ENCODE measurements at regions not wholly inside any gene's neighbourhood (a gene's known extent, or its start where the extent isn't known, plus 50 kb on each side); places are given as distances from the start of the nearest gene placed in this dataset.
"Not testable (repeated sequence)": the region's sequence is repeated elsewhere in the genome, so short reads cannot be mapped to it uniquely, and the experiment has no call there.

- peaks cover 2% of the 10 kb centered on the region for H3K36me3 Mint-ChIP-seq (ENCODE audit: insufficient read depth)
- peaks cover 18 to 27% of the 10 kb centered on the region in 2 donors for H3K9me3 Mint-ChIP-seq
- no peaks in the 10 kb centered on the region for H3K4me1 Mint-ChIP-seq (ENCODE audit: low read depth in 2 of 2)
- DNase-seq = no peak
- no peak overlapping the region for H3K27ac Mint-ChIP-seq
- no peak overlapping the region for H3K4me3 Mint-ChIP-seq
- no peaks in the 10 kb centered on the region for H3K27me3 Mint-ChIP-seq
- ATAC-seq (replicated peaks) = no peak
Observed at GRCh38 chr5:162637481-162637880, 569.9 kb downstream of the GABRG2 start.

- ATAC-seq (replicated peaks) (no peak), DNase-seq (no peak)
- no peak overlapping the region for H3K27ac Mint-ChIP-seq
- H3K36me3 Mint-ChIP-seq (ENCODE audit: insufficient read depth) = peaks cover 2% of the 10 kb centered on the region
- no peak overlapping the region for H3K4me3 Mint-ChIP-seq
- no peaks in the 10 kb centered on the region for H3K4me1 Mint-ChIP-seq (ENCODE audit: low read depth in 2 of 2)
- peaks cover 18 to 31% of the 10 kb centered on the region in 2 donors for H3K9me3 Mint-ChIP-seq
- no peaks in the 10 kb centered on the region for H3K27me3 Mint-ChIP-seq
Observed at GRCh38 chr5:162638849-162639248, 571.3 kb downstream of the GABRG2 start.

GRCh38 chr5:162641142-162641813, 573.7 kb downstream of the GABRG2 start:
- DNase-seq = no peak
- Mint-ChIP-seq H3K9me3 (peaks cover 13 to 19% of the 10 kb centered on the region in 2 donors), H3K27ac (no peak overlapping the region), H3K36me3 (ENCODE audit: insufficient read depth) (no peaks in the 10 kb centered on the region), H3K4me3 (no peak overlapping the region), H3K4me1 (ENCODE audit: low read depth in 2 of 2) (no peaks in the 10 kb centered on the region), H3K27me3 (no peaks in the 10 kb centered on the region)
- no peak for ATAC-seq (replicated peaks)

- H3K4me1 Mint-ChIP-seq (ENCODE audit: low read depth in 2 of 2) = no peaks in the 10 kb centered on the region
- ATAC-seq (replicated peaks) (no peak), DNase-seq (no peak)
- H3K27me3 Mint-ChIP-seq = no peaks in the 10 kb centered on the region
- peaks cover 8 to 9% of the 10 kb centered on the region in 2 donors for H3K9me3 Mint-ChIP-seq
- H3K27ac Mint-ChIP-seq = no peak overlapping the region
- H3K36me3 Mint-ChIP-seq (ENCODE audit: insufficient read depth) = no peaks in the 10 kb centered on the region
- no peak overlapping the region for H3K4me3 Mint-ChIP-seq
Observed at GRCh38 chr5:162654661-162655405, 587.3 kb downstream of the GABRG2 start.

GRCh38 chr5:162657076-162657475, 589.5 kb downstream of the GABRG2 start:
- Mint-ChIP-seq H3K27ac (no peak overlapping the region), H3K36me3 (ENCODE audit: insufficient read depth) (no peaks in the 10 kb centered on the region), H3K27me3 (no peaks in the 10 kb centered on the region), H3K4me3 (no peak overlapping the region), H3K4me1 (ENCODE audit: low read depth in 2 of 2) (no peaks in the 10 kb centered on the region), H3K9me3 (peaks cover 0 to 6% of the 10 kb centered on the region in 2 donors)
- DNase-seq (no peak), ATAC-seq (replicated peaks) (no peak)

- H3K36me3 Mint-ChIP-seq (ENCODE audit: insufficient read depth) = no peaks in the 10 kb centered on the region
- no peak for DNase-seq
- peaks cover 3 to 5% of the 10 kb centered on the region in 2 donors for H3K9me3 Mint-ChIP-seq
Observed at GRCh38 chr5:162664846-162665245, 597.3 kb downstream of the GABRG2 start.

GRCh38 chr5:162668926-162669325, 601.4 kb downstream of the GABRG2 start:
- H3K27me3 Mint-ChIP-seq = no peaks in the 10 kb centered on the region
- peaks cover 4 to 5% of the 10 kb centered on the region in 2 donors for H3K9me3 Mint-ChIP-seq
- no peaks in the 10 kb centered on the region for H3K4me1 Mint-ChIP-seq (ENCODE audit: low read depth in 2 of 2)
- H3K27ac Mint-ChIP-seq = no peak overlapping the region
- ATAC-seq (replicated peaks) (no peak), DNase-seq (no peak)
- no peak overlapping the region for H3K4me3 Mint-ChIP-seq
- H3K36me3 Mint-ChIP-seq (ENCODE audit: insufficient read depth) = no peaks in the 10 kb centered on the region

More at GRCh38 chr5:162664846-162665245, 597.3 kb downstream of the GABRG2 start:
- no peak overlapping the region for H3K4me3 Mint-ChIP-seq
- no peak overlapping the region for H3K27ac Mint-ChIP-seq
- no peaks in the 10 kb centered on the region for H3K27me3 Mint-ChIP-seq
- no peaks in the 10 kb centered on the region for H3K4me1 Mint-ChIP-seq (ENCODE audit: low read depth in 2 of 2)
- ATAC-seq (replicated peaks) = no peak

- Mint-ChIP-seq H3K27ac (no peak overlapping the region), H3K4me3 (no peak overlapping the region), H3K4me1 (ENCODE audit: low read depth in 2 of 2) (no peaks in the 10 kb centered on the region), H3K27me3 (no peaks in the 10 kb centered on the region), H3K36me3 (ENCODE audit: insufficient read depth) (no peaks in the 10 kb centered on the region), H3K9me3 (peaks cover 4 to 9% of the 10 kb centered on the region in 2 donors)
- ATAC-seq (replicated peaks) (no peak), DNase-seq (no peak)
Observed at GRCh38 chr5:162672061-162672460, 604.5 kb downstream of the GABRG2 start.

- H3K27me3 Mint-ChIP-seq = no peaks in the 10 kb centered on the region
- ATAC-seq (replicated peaks) (no peak), DNase-seq (no peak)
- no peak overlapping the region for H3K27ac Mint-ChIP-seq
- H3K36me3 Mint-ChIP-seq (ENCODE audit: insufficient read depth) = no peaks in the 10 kb centered on the region
- no peak overlapping the region for H3K4me3 Mint-ChIP-seq
- no peaks in the 10 kb centered on the region for H3K4me1 Mint-ChIP-seq (ENCODE audit: low read depth in 2 of 2)
- H3K9me3 Mint-ChIP-seq = peaks cover 20 to 24% of the 10 kb centered on the region in 2 donors
Observed at GRCh38 chr5:162683284-162683683, 615.7 kb downstream of the GABRG2 start.

- H3K36me3 Mint-ChIP-seq (ENCODE audit: insufficient read depth) = no peaks in the 10 kb centered on the region
Observed at GRCh38 chr5:162684145-162684544, 616.6 kb downstream of the GABRG2 start.

GRCh38 chr5:162685302-162685701, 617.7 kb downstream of the GABRG2 start:
- no peak overlapping the region for H3K4me3 Mint-ChIP-seq
- H3K4me1 Mint-ChIP-seq (ENCODE audit: low read depth in 2 of 2) = no peaks in the 10 kb centered on the region

More at GRCh38 chr5:162684145-162684544, 616.6 kb downstream of the GABRG2 start:
- no peak for ATAC-seq (replicated peaks)
- H3K27ac Mint-ChIP-seq = no peak overlapping the region
- H3K4me3 Mint-ChIP-seq = no peak overlapping the region
- H3K27me3 Mint-ChIP-seq = no peaks in the 10 kb centered on the region
- no peaks in the 10 kb centered on the region for H3K4me1 Mint-ChIP-seq (ENCODE audit: low read depth in 2 of 2)
- DNase-seq = no peak
- H3K9me3 Mint-ChIP-seq = peaks cover 23 to 24% of the 10 kb centered on the region in 2 donors

GRCh38 chr5:162696272-162696671, 628.7 kb downstream of the GABRG2 start:
- not testable (repeated sequence) for H3K27ac Mint-ChIP-seq; H3K36me3 Mint-ChIP-seq (ENCODE audit: insufficient read depth); H3K4me1 Mint-ChIP-seq (ENCODE audit: low read depth in 2 of 2); ATAC-seq (replicated peaks); H3K4me3 Mint-ChIP-seq; H3K27me3 Mint-ChIP-seq; DNase-seq
- peaks cover 1 to 14% of the 10 kb centered on the region in 2 donors for H3K9me3 Mint-ChIP-seq

More at GRCh38 chr5:162685302-162685701, 617.7 kb downstream of the GABRG2 start:
- H3K36me3 Mint-ChIP-seq (ENCODE audit: insufficient read depth) = no peaks in the 10 kb centered on the region
- H3K27me3 Mint-ChIP-seq = no peaks in the 10 kb centered on the region
- peaks cover 23 to 24% of the 10 kb centered on the region in 2 donors for H3K9me3 Mint-ChIP-seq
- H3K27ac Mint-ChIP-seq = no peak overlapping the region
- DNase-seq = no peak
- ATAC-seq (replicated peaks) = no peak

GRCh38 chr5:162699361-162699760, 631.8 kb downstream of the GABRG2 start:
- DNase-seq = no peak
- peaks cover 3 to 14% of the 10 kb centered on the region in 2 donors for H3K9me3 Mint-ChIP-seq
- H3K4me3 Mint-ChIP-seq = no peak overlapping the region
- H3K27ac Mint-ChIP-seq = no peak overlapping the region
- no peaks in the 10 kb centered on the region for H3K27me3 Mint-ChIP-seq
- H3K36me3 Mint-ChIP-seq (ENCODE audit: insufficient read depth) = no peaks in the 10 kb centered on the region
- no peak for ATAC-seq (replicated peaks)
- no peaks in the 10 kb centered on the region for H3K4me1 Mint-ChIP-seq (ENCODE audit: low read depth in 2 of 2)

- Mint-ChIP-seq H3K27ac (no peak overlapping the region), H3K27me3 (no peaks in the 10 kb centered on the region), H3K4me1 (ENCODE audit: low read depth in 2 of 2) (no peaks in the 10 kb centered on the region), H3K4me3 (no peak overlapping the region), H3K9me3 (peaks cover 2 to 6% of the 10 kb centered on the region in 2 donors), H3K36me3 (ENCODE audit: insufficient read depth) (no peaks in the 10 kb centered on the region)
- no peak for DNase-seq
- ATAC-seq (replicated peaks) = no peak
Observed at GRCh38 chr5:162703914-162704313, 636.3 kb downstream of the GABRG2 start.

Data from effector memory CD8-positive, alpha-beta T cell (primary cell).